Neural crest cell (in vitro differentiated cells): ENCODE measurements at regions not wholly inside any gene's neighbourhood (a gene's known extent, or its start where the extent isn't known, plus 50 kb on each side); places are given as distances from the start of the nearest gene placed in this dataset.

Experiments used
- DNase-seq: peaks from one replicate; pipeline ENCODE4 v3.0.0; 2021; ENCODE audit warnings: low read depth, mixed read lengths, low spot score
- H3K27ac Mint-ChIP-seq: one replicate; pipeline ENCODE4 v1.8.0; 2021; ENCODE audit warnings: mild to moderate bottlenecking, mixed read lengths; ENCODE audit not compliant: unreplicated experiment
- H3K27me3 Mint-ChIP-seq: 2 replicates; pipeline ENCODE4 v1.8.0; 2021; ENCODE audit warnings: low read depth, mild to moderate bottlenecking, mixed read lengths
- H3K36me3 Mint-ChIP-seq: 2 replicates; pipeline ENCODE4 v1.8.0; 2021; ENCODE audit warnings: low read depth, mild to moderate bottlenecking, mixed read lengths
- H3K4me1 Mint-ChIP-seq: 2 replicates; pipeline ENCODE4 v1.8.0; 2021; ENCODE audit warnings: mixed read lengths
- H3K4me3 Mint-ChIP-seq: one replicate; pipeline ENCODE4 v1.8.0; 2021; ENCODE audit warnings: mild to moderate bottlenecking, mixed read lengths
- H3K9me3 Mint-ChIP-seq: 2 replicates; pipeline ENCODE4 v1.8.0; 2021; ENCODE audit warnings: mixed read lengths
- CTCF ChIP-seq: fragments of 200-600 bp; sonication (generic); conservative IDR thresholded peaks from 2 replicates; pipeline ENCODE4 v1.5.0; 2021; ENCODE audit warnings: antibody characterized with exemption, mild to moderate bottlenecking

GRCh38 chr3:177354466-177354865 is 157.2 kb upstream of the TBL1XR1 start:
- no peak for DNase-seq
- Mint-ChIP-seq H3K36me3 (no peaks in the 10 kb centered on the region), H3K27ac (no peak overlapping the region), H3K4me1 (peaks cover 45% of the 10 kb centered on the region), H3K4me3 (no peak overlapping the region), H3K9me3 (no peaks in the 10 kb centered on the region), H3K27me3 (peaks cover 1% of the 10 kb centered on the region)
- no peak for TF ChIP-seq CTCF

GRCh38 chr3:177356113-177356512 is 158.8 kb upstream of the TBL1XR1 start:
- Mint-ChIP-seq H3K27me3 (peaks cover 11% of the 10 kb centered on the region), H3K4me3 (no peak overlapping the region), H3K36me3 (no peaks in the 10 kb centered on the region), H3K4me1 (peaks cover 54% of the 10 kb centered on the region), H3K27ac (peak overlapping the region; percentile 30), H3K9me3 (no peaks in the 10 kb centered on the region)
- no peak for TF ChIP-seq CTCF
- no peak for DNase-seq

- no peak overlapping the region for H3K27ac Mint-ChIP-seq
- H3K27me3 Mint-ChIP-seq: peaks cover 11% of the 10 kb centered on the region
- H3K9me3 Mint-ChIP-seq: no peaks in the 10 kb centered on the region
- no peaks in the 10 kb centered on the region for H3K36me3 Mint-ChIP-seq
- no peak for TF ChIP-seq CTCF
- DNase-seq: no peak
- no peak overlapping the region for H3K4me3 Mint-ChIP-seq
- peaks cover 61% of the 10 kb centered on the region for H3K4me1 Mint-ChIP-seq
Measured at GRCh38 chr3:177356952-177357351, 159.7 kb upstream of the TBL1XR1 start.

- no peak for DNase-seq
- no peak for TF ChIP-seq CTCF
- Mint-ChIP-seq H3K4me1 (peaks cover 64% of the 10 kb centered on the region), H3K27ac (peak overlapping the region; percentile 45), H3K4me3 (peak overlapping the region; percentile 84), H3K27me3 (peaks cover 11% of the 10 kb centered on the region), H3K36me3 (no peaks in the 10 kb centered on the region), H3K9me3 (no peaks in the 10 kb centered on the region)
Measured at GRCh38 chr3:177357352-177358090, 160.2 kb upstream of the TBL1XR1 start.

- H3K36me3 Mint-ChIP-seq: no peaks in the 10 kb centered on the region
- H3K4me1 Mint-ChIP-seq: peaks cover 69% of the 10 kb centered on the region
- peak overlapping the region; percentile 84 for H3K4me3 Mint-ChIP-seq
Measured at GRCh38 chr3:177358091-177358976, 161.1 kb upstream of the TBL1XR1 start.

More at GRCh38 chr3:177358091-177358976, 161.1 kb upstream of the TBL1XR1 start:
- no peak for TF ChIP-seq CTCF
- H3K27ac Mint-ChIP-seq: peak overlapping the region; percentile 96
- peak; percentile 36 for DNase-seq
- no peaks in the 10 kb centered on the region for H3K9me3 Mint-ChIP-seq
- peaks cover 11% of the 10 kb centered on the region for H3K27me3 Mint-ChIP-seq
